GM12878 (cell line): ENCODE measurements at regions not wholly inside any gene's neighbourhood (a gene's known extent, or its start where the extent isn't known, plus 50 kb on each side); places are given as distances from the start of the nearest gene placed in this dataset.

Experiments
- CTCF ChIP-seq, 3 experiments: IDR thresholded peaks in 2 of 3; conservative IDR thresholded peaks in 1 of 3; 2 replicates each; pipeline ENCODE4 v1.5.1; 2011; ENCODE audit warnings: low read depth in 3 of 3, low read length in 3 of 3, mild to moderate bottlenecking in 3 of 3, control low read depth in 2 of 3, moderate library complexity in 2 of 3, inconsistent platforms in 1 of 3, mixed read lengths in 1 of 3; ENCODE audit not compliant: control insufficient read depth in 2 of 3, insufficient read depth in 1 of 3; ENCODE audit errors: extremely low read depth in 1 of 3
- JUND ChIP-seq: IDR thresholded peaks from 2 replicates; pipeline ENCODE4 v1.6.1; 2012; ENCODE audit warnings: low read depth, mild to moderate bottlenecking, low read length, improper control_type of control experiment, moderate library complexity
- PML ChIP-seq: IDR thresholded peaks from 2 replicates; pipeline ENCODE4 v1.6.1; 2012; ENCODE audit warnings: low read length, inconsistent platforms
- POLR2A ChIP-seq: IDR thresholded peaks from 2 replicates; pipeline ENCODE4 v1.6.1; 2011; ENCODE audit warnings: low read depth, mild to moderate bottlenecking, low read length
- RAD21 ChIP-seq: IDR thresholded peaks from 2 replicates; pipeline ENCODE4 v1.6.1; 2011; ENCODE audit warnings: mild to moderate bottlenecking, low read depth, low read length, moderate library complexity; ENCODE audit not compliant: insufficient read depth
- RELB ChIP-seq: fragments of 450-650 bp; IDR thresholded peaks from 2 replicates; pipeline ENCODE4 v1.6.1; 2017; ENCODE audit warnings: low read depth, mild to moderate bottlenecking, moderate library complexity
- TAF1 ChIP-seq: IDR thresholded peaks from 2 replicates; pipeline ENCODE4 v1.6.1; 2011; ENCODE audit warnings: mild to moderate bottlenecking, low read depth, low read length, borderline replicate concordance
- TCF7 ChIP-seq: IDR thresholded peaks from 2 replicates; pipeline ENCODE4 v1.6.1; 2014; ENCODE audit warnings: antibody characterized with exemption, borderline replicate concordance
- ZBTB33 ChIP-seq: fragments of 450-650 bp; IDR thresholded peaks from 2 replicates; pipeline ENCODE4 v1.6.1; 2017; ENCODE audit warnings: mild to moderate bottlenecking

DNA sequence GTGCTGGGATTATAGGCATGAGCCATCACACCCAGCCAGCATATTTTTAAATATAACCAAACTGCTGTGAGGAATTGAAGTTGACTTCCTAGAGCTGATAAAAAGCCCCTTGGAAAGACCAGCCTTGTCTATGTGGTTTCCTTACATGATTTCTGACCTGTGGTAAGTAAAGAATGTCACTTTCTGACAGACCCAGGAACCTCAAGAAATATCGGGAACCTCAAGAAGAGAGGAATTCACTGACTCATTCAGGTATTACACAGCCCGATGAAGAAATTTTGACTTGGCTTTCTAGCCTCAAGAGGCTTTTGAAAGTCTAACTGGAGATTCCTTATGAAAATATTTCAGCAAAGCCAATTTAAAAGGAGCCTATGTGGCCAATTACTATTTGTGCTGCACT, 71.8 kb downstream of the FOXF2 start:
- TF ChIP-seq CTCF (IDR thresholded peaks at IDR 0.05 in 2 of 3, conservative IDR thresholded peaks at IDR 0.05 in 1 of 3; ENCODE audit: control insufficient read depth in 2 of 3, extremely low read depth in 1 of 3, insufficient read depth in 1 of 3, low read depth in 3 of 3, low read length in 3 of 3) (no peak), RELB (peak; percentile 86; the same call in 1 of the 2 replicates), TAF1 (no peak), JUND (no peak), ZBTB33 (no peak), RAD21 (no peak), PML (no peak), POLR2A (no peak), TCF7 (no peak)
